ENCODE measurements at regions not wholly inside any gene's neighbourhood (a gene's known extent, or its start where the extent isn't known, plus 50 kb on each side); places are given as distances from the start of the nearest gene placed in this dataset.

- TF ChIP-seq BDP1 (IDR thresholded peaks at IDR 0.05; ENCODE audit: insufficient read depth, insufficient read length) (no peak), YBX1 (IDR thresholded peaks at IDR 0.05) (no peak), RNF2 (IDR thresholded peaks at IDR 0.05) (no peak), POLR2AphosphoS5 (IDR thresholded peaks at IDR 0.05; ENCODE audit: control insufficient read depth, insufficient read depth, low read depth, low read length) (no peak), TCF7L2 (IDR thresholded peaks at IDR 0.05; ENCODE audit: low read depth, low read length) (no peak), GTF2F1 (IDR thresholded peaks at IDR 0.05; ENCODE audit: low read depth, low read length) (no peak), MXI1 (IDR thresholded peaks at IDR 0.05; ENCODE audit: low read depth, low read length) (no peak), CBFB (CRISPR knock-in tag; IDR thresholded peaks at IDR 0.05) (no peak)
Measured at GRCh38 chr2:182605166-182605565, 110.9 kb upstream of the DNAJC10 start.

All from K562 (cell line).